ENCODE measurements at regions not wholly inside any gene's neighbourhood (a gene's known extent, or its start where the extent isn't known, plus 50 kb on each side); places are given as distances from the start of the nearest gene placed in this dataset.
"Not testable (repeated sequence)": the region's sequence is repeated elsewhere in the genome, so short reads cannot be mapped to it uniquely, and the experiment has no call there.

DNA sequence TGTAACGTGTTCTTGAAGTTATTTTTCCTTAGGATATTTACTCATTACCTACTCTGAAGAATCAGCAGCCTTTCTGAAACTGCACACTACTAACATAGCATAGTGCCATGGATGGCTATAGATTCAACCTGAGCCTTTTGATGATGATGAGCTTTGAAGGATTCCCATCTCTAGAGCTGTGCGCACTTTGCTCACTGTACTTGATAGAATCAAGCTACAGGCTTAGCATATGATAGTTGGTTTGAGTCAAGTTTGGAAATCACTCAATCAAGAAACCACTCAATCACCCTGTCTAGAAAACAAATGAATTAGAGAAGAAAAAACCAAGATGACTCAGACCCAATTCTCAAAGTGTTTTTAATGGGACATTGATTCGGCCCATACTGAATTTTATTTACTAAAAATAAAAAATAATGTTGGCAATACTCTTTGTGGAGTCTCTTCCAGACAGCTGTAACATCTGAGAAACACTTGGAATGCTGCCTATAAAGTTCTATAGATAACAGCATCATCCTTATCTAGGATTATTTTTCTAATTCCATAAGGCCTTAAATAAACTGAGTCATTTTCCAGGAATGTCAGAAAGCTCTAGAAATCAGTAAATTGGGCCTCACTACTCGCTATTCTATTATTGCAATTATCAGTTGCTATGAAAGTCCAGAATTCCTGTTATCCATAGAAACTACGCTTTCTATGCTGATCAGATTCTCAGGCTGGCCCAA lies 259.0 kb upstream of the ERBB4 start:
- H3K9me3 Mint-ChIP-seq (ENCODE audit: unreplicated experiment): no peaks in the 10 kb centered on the region
- no peak overlapping the region for H3K27ac Mint-ChIP-seq (ENCODE audit: unreplicated experiment)
- no peaks in the 10 kb centered on the region for H3K36me3 Mint-ChIP-seq (ENCODE audit: insufficient read depth, unreplicated experiment)
- H3K36me3 ChIP-seq (ENCODE audit: control insufficient read depth, insufficient read depth, low read length): no peaks in the 10 kb centered on the region
- H3K4me3 ChIP-seq (ENCODE audit: low read depth, low read length): no peak overlapping the region
- H3K27me3 ChIP-seq (replicated peaks; ENCODE audit: control insufficient read depth, insufficient read depth, low read length): no peaks in the 10 kb centered on the region
- ChIA-PET CTCF (interaction anchor here (0.6 kb wide), 1 partner anchor 18 kb away, joined by 3 read pairs; no protein-coding TSS in a partner anchor), POLR2A (no interaction called here)
- no TSS peak for BruUV-seq (replicated peaks)
- TF ChIP-seq, protein P1, sequence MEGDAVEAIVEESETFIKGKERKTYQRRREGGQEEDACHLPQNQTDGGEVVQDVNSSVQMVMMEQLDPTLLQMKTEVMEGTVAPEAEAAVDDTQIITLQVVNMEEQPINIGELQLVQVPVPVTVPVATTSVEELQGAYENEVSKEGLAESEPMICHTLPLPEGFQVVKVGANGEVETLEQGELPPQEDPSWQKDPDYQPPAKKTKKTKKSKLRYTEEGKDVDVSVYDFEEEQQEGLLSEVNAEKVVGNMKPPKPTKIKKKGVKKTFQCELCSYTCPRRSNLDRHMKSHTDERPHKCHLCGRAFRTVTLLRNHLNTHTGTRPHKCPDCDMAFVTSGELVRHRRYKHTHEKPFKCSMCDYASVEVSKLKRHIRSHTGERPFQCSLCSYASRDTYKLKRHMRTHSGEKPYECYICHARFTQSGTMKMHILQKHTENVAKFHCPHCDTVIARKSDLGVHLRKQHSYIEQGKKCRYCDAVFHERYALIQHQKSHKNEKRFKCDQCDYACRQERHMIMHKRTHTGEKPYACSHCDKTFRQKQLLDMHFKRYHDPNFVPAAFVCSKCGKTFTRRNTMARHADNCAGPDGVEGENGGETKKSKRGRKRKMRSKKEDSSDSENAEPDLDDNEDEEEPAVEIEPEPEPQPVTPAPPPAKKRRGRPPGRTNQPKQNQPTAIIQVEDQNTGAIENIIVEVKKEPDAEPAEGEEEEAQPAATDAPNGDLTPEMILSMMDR (IDR thresholded peaks at IDR 0.05; ENCODE audit: insufficient read depth in 1 of 2, low read depth in 1 of 2, low read length in 1 of 2, severe bottlenecking in 1 of 2, unreplicated experiment in 1 of 2): no peak
- intact Hi-C loops (cut with micrococcal nuclease; ENCODE audit: unreplicated experiment): no loop called here
- H3K4me1 ChIP-seq: no peaks in the 10 kb centered on the region
- H3K27me3 Mint-ChIP-seq (ENCODE audit: insufficient read depth, unreplicated experiment): no peaks in the 10 kb centered on the region
- no peak overlapping the region for H3K4me3 Mint-ChIP-seq (ENCODE audit: unreplicated experiment)
- no peaks in the 10 kb centered on the region for H3K4me1 Mint-ChIP-seq (ENCODE audit: low read depth, unreplicated experiment)
- H3K9me3 ChIP-seq: no peaks in the 10 kb centered on the region
- no peak for DNase-seq

DNA sequence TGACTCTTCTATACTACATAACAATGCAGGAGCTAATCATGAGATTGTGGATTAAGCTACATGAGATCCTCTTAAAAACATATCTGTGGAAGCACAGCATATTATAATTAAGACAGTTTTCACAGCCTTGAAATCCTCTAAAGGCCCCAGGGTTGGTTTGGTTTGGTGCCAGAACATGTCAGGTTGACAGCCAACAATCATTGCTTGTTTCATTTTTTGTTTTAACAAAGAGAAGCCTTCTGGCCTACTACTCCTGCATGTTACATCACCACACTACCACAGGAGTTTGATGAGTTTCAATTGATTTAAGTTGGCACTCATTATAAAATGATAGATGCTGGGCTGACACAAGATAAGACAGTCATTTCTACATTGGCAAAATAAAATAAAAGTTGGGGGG lies 255.9 kb upstream of the ERBB4 start:
- intact Hi-C loops (cut with micrococcal nuclease; ENCODE audit: unreplicated experiment): loop anchor here (1.0 kb wide), 1 partner anchor 17 kb away; no protein-coding TSS in a partner anchor
- Mint-ChIP-seq H3K4me1 (ENCODE audit: low read depth, unreplicated experiment) (no peaks in the 10 kb centered on the region), H3K36me3 (ENCODE audit: insufficient read depth, unreplicated experiment) (no peaks in the 10 kb centered on the region), H3K27ac (ENCODE audit: unreplicated experiment) (no peak overlapping the region), H3K27me3 (ENCODE audit: insufficient read depth, unreplicated experiment) (no peaks in the 10 kb centered on the region), H3K4me3 (ENCODE audit: unreplicated experiment) (no peak overlapping the region), H3K9me3 (ENCODE audit: unreplicated experiment) (no peaks in the 10 kb centered on the region)
- no peak for DNase-seq
- H3K27me3 ChIP-seq (replicated peaks; ENCODE audit: control insufficient read depth, insufficient read depth, low read length): no peaks in the 10 kb centered on the region
- H3K4me1 ChIP-seq: no peaks in the 10 kb centered on the region
- H3K36me3 ChIP-seq (ENCODE audit: control insufficient read depth, insufficient read depth, low read length): no peaks in the 10 kb centered on the region
- TF ChIP-seq, protein P1 (IDR thresholded peaks at IDR 0.05; ENCODE audit: insufficient read depth in 1 of 2, low read depth in 1 of 2, low read length in 1 of 2, severe bottlenecking in 1 of 2, unreplicated experiment in 1 of 2): no peak
- H3K4me3 ChIP-seq (ENCODE audit: low read depth, low read length): no peak overlapping the region
- H3K9me3 ChIP-seq: no peaks in the 10 kb centered on the region
- POLR2A ChIA-PET: no interaction called here
- BruUV-seq (replicated peaks): no TSS peak
- CTCF ChIA-PET: no interaction called here

DNA sequence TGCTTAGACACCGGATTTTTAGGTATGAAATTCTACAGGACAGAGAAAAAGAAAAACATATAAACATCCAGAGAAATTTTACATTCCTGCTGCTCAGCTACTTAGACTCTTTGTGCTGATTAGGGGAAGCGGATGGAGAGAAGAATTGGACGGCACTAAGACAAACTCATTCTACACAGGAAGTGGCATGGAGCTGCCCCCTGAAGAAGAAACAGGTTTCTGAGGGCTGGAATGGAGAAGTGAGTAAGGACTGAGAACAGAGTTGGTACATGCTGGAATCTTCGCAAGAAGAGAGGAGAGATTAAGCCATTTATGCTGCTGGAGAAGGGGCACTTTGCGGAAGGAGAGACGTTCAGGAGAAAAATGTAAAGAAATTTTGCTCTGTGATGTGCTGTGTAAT lies 253.0 kb upstream of the ERBB4 start:
- Histone ChIP-seq H3K9me3 (no peaks in the 10 kb centered on the region), H3K27me3 (replicated peaks; ENCODE audit: control insufficient read depth, insufficient read depth, low read length) (no peaks in the 10 kb centered on the region), H3K4me3 (ENCODE audit: low read depth, low read length) (no peak overlapping the region), H3K4me1 (no peaks in the 10 kb centered on the region), H3K36me3 (ENCODE audit: control insufficient read depth, insufficient read depth, low read length) (no peaks in the 10 kb centered on the region)
- intact Hi-C loops (cut with micrococcal nuclease; ENCODE audit: unreplicated experiment): no loop called here
- ChIA-PET POLR2A (no interaction called here), CTCF (no interaction called here)
- BruUV-seq (replicated peaks): no TSS peak
- peaks cover 12% of the 10 kb centered on the region for H3K9me3 Mint-ChIP-seq (ENCODE audit: unreplicated experiment)
- H3K27me3 Mint-ChIP-seq (ENCODE audit: insufficient read depth, unreplicated experiment): no peaks in the 10 kb centered on the region
- no peak overlapping the region for H3K4me3 Mint-ChIP-seq (ENCODE audit: unreplicated experiment)
- TF ChIP-seq, protein P1 (IDR thresholded peaks at IDR 0.05; ENCODE audit: insufficient read depth in 1 of 2, low read depth in 1 of 2, low read length in 1 of 2, severe bottlenecking in 1 of 2, unreplicated experiment in 1 of 2): no peak
- no peaks in the 10 kb centered on the region for H3K4me1 Mint-ChIP-seq (ENCODE audit: low read depth, unreplicated experiment)
- no peak for DNase-seq
- H3K36me3 Mint-ChIP-seq (ENCODE audit: insufficient read depth, unreplicated experiment): no peaks in the 10 kb centered on the region
- H3K27ac Mint-ChIP-seq (ENCODE audit: unreplicated experiment): no peak overlapping the region

DNA sequence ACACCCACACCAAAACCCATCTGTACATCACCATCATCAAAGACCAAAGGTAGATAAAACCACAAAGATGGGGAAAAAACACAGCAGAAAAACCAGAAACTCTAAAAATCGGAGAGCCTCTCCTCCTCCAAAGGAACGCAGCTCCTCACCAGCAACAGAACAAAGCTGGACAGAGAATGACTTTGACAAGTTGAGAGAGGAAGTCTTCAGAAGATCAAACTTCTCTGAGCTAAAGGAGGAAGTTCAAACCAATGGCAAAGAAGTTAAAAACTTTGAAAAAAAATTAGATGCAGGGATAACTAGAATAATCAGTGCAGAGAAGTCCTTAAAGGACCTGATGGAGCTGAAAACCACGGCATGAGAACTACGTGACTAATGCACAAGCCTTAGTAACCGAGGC lies 247.5 kb upstream of the ERBB4 start:
- POLR2A ChIA-PET; H3K4me1 Mint-ChIP-seq (ENCODE audit: low read depth, unreplicated experiment); BruUV-seq (replicated peaks); H3K36me3 ChIP-seq (ENCODE audit: control insufficient read depth, insufficient read depth, low read length); H3K27me3 ChIP-seq (replicated peaks; ENCODE audit: control insufficient read depth, insufficient read depth, low read length); H3K9me3 ChIP-seq; H3K27ac Mint-ChIP-seq (ENCODE audit: unreplicated experiment); H3K4me1 ChIP-seq; CTCF ChIA-PET; H3K27me3 Mint-ChIP-seq (ENCODE audit: insufficient read depth, unreplicated experiment); intact Hi-C loops (cut with micrococcal nuclease; ENCODE audit: unreplicated experiment); DNase-seq; H3K36me3 Mint-ChIP-seq (ENCODE audit: insufficient read depth, unreplicated experiment); H3K4me3 ChIP-seq (ENCODE audit: low read depth, low read length); H3K4me3 Mint-ChIP-seq (ENCODE audit: unreplicated experiment): not testable (repeated sequence)
- peaks cover 39% of the 10 kb centered on the region for H3K9me3 Mint-ChIP-seq (ENCODE audit: unreplicated experiment)

Data from Caco-2 (cell line).